C4-2B (cell line): ENCODE measurements at regions not wholly inside any gene's neighbourhood (a gene's known extent, or its start where the extent isn't known, plus 50 kb on each side); places are given as distances from the start of the nearest gene placed in this dataset.

Experiments used
- CTCF ChIP-seq: fragments of 450-650 bp; conservative IDR thresholded peaks from 2 replicates; pipeline ENCODE4 v1.5.1; 2017; ENCODE audit warnings: mild to moderate bottlenecking
- ZFX ChIP-seq: fragments of 450-650 bp; IDR thresholded peaks from 2 replicates; pipeline ENCODE4 v1.6.1; 2017

GRCh38 chr5:28430565-28431178, 1392.3 kb upstream of the CDH9 start:
- TF ChIP-seq CTCF (no peak), ZFX (no peak)
